K562 (cell line): ENCODE measurements at regions not wholly inside any gene's neighbourhood (a gene's known extent, or its start where the extent isn't known, plus 50 kb on each side); places are given as distances from the start of the nearest gene placed in this dataset.

Experiments used
- ATAC-seq: fragments of 200-7000 bp; cut with Tn5 transposase; 3 replicates; pipeline ENCODE4 v1.9.1; 2020; ENCODE audit warnings: moderate library complexity
- BruUV-seq: library from RNA; stranded (reverse); fragments of 400-500 nt; replicated peaks from 2 replicates; lab custom pipeline; 2021; lab: Mats Ljungman, UMichigan
- CTCF ChIA-PET: fragments of 300-600 bp; formaldehyde crosslinking; extraction: SDS; loops from one replicate; lab custom pipeline; 2021; ENCODE audit warnings: low intra/inter-chr PET ratio; lab: Yijun Ruan, JAX
- POLR2A ChIA-PET: fragments of 300-600, 350-650 bp; sonication (Branson Sonifier 250); formaldehyde crosslinking; extraction: SDS; loops from one replicate; lab custom pipeline; 2021; ENCODE audit warnings: antibody characterized with exemption, inconsistent platforms; lab: Yijun Ruan, JAX
- DNase-seq, 4 experiments: peaks; one replicate each; pipeline versions ENCODE4 v3.0.0 to v3.0.0-alpha.2; 2011 to 2018; ENCODE audit warnings: low spot score in 3 of 4, mixed read lengths in 3 of 4; ENCODE audit errors: extremely low read depth in 1 of 4
- FAIRE-seq: peaks from 2 replicates; lab custom pipeline; 2011; peaks lifted over from hg19 to GRCh38; lab: Jason Lieb, UNC
- H2AFZ ChIP-seq: 2 replicates; pipeline ENCODE4 v1.6.0; 2011; ENCODE audit warnings: low read depth, low read length, control low read depth, inconsistent platforms
- H3K27ac ChIP-seq: fragments of 200-600 bp; 3 replicates; pipeline ENCODE4 v1.8.0; 2011; ENCODE audit warnings: low read depth, mild to moderate bottlenecking, control low read depth, inconsistent platforms, low read length, moderate library complexity, mixed read lengths; ENCODE audit errors: extremely low read depth
- H3K27me3 ChIP-seq, 2 experiments: fragments of 300-600 bp in 1 of 2; 2 replicates in 1 of 2; 3 replicates in 1 of 2; pipeline versions ENCODE4 v1.6.0 to v1.8.0; 2011; ENCODE audit warnings: inconsistent platforms in 2 of 2, low read length in 2 of 2, mild to moderate bottlenecking in 1 of 2, mixed read lengths in 1 of 2, moderate library complexity in 1 of 2; ENCODE audit not compliant: control insufficient read depth in 2 of 2, insufficient read depth in 2 of 2
- H3K36me3 ChIP-seq: fragments of 300-600 bp; 3 replicates; pipeline ENCODE4 v1.8.0; 2011; ENCODE audit warnings: mild to moderate bottlenecking, low read length, inconsistent platforms; ENCODE audit not compliant: control insufficient read depth, insufficient read depth
- H3K4me1 ChIP-seq, 2 experiments: fragments of 200-600 bp in 1 of 2; replicated peaks in 1 of 2; 2 replicates in 1 of 2; 3 replicates in 1 of 2; pipeline versions ENCODE4 v1.5.1 to v1.8.0; 2011; ENCODE audit warnings: inconsistent platforms in 2 of 2, low read length in 2 of 2, mild to moderate bottlenecking in 1 of 2, mixed read lengths in 1 of 2, moderate library complexity in 1 of 2; ENCODE audit not compliant: control insufficient read depth in 2 of 2, insufficient read depth in 2 of 2
- H3K4me2 ChIP-seq: 2 replicates; pipeline ENCODE4 v1.6.1; 2011; ENCODE audit warnings: low read length, control low read depth, inconsistent platforms, mixed read lengths; ENCODE audit not compliant: insufficient read depth
- H3K4me3 ChIP-seq: fragments of 200-600 bp; sonication (generic), shearing (Covaris generic); 2 replicates; pipeline ENCODE4 v1.5.1; 2016; ENCODE audit warnings: control low read depth, inconsistent platforms
- H3K79me2 ChIP-seq: fragments of 200-600 bp; 3 replicates; pipeline ENCODE4 v1.8.0; 2011; ENCODE audit warnings: low read length, inconsistent platforms; ENCODE audit not compliant: control insufficient read depth, insufficient read depth
- H3K9ac ChIP-seq, 2 experiments: 2 replicates each; pipeline versions ENCODE4 v1.6.0 to v1.6.1; 2011; ENCODE audit warnings: low read depth in 2 of 2, low read length in 2 of 2, control low read depth in 1 of 2, inconsistent platforms in 1 of 2, mild to moderate bottlenecking in 1 of 2, mixed read lengths in 1 of 2; ENCODE audit not compliant: insufficient read depth in 1 of 2
- H3K9me1 ChIP-seq: one replicate; pipeline ENCODE4 v1.6.0; 2011; ENCODE audit warnings: inconsistent platforms, mild to moderate bottlenecking, low read length, moderate library complexity; ENCODE audit not compliant: control insufficient read depth, insufficient read depth
- H3K9me3 ChIP-seq: replicated peaks from 2 replicates; pipeline ENCODE4 v1.5.1; 2011; ENCODE audit warnings: low read depth, low read length, inconsistent platforms; ENCODE audit not compliant: control insufficient read depth, insufficient read depth
- H4K20me1 ChIP-seq: replicated peaks from 2 replicates; pipeline ENCODE4 v1.6.1; 2011; ENCODE audit warnings: low read length, inconsistent platforms, mixed read lengths; ENCODE audit not compliant: control insufficient read depth, insufficient read depth
- CBFB ChIP-seq: sonication (generic); formaldehyde crosslinking; IDR thresholded peaks from 2 replicates; pipeline ENCODE4 v1.4.0; 2020; ENCODE audit warnings: mild to moderate bottlenecking, missing genetic modification reagents
- EP400 ChIP-seq: fragments of 450-650 bp; IDR thresholded peaks from 2 replicates; pipeline ENCODE4 v1.6.1; 2017; ENCODE audit warnings: antibody characterized with exemption, mild to moderate bottlenecking, moderate library complexity
- KHSRP ChIP-seq: fragments of 450-650 bp; IDR thresholded peaks from 2 replicates; pipeline ENCODE4 v1.6.1; 2017
- MEIS2 ChIP-seq: fragments of 450-650 bp; IDR thresholded peaks from 2 replicates; pipeline ENCODE4 v1.6.1; 2014; ENCODE audit warnings: mild to moderate bottlenecking; ENCODE audit not compliant: partially characterized antibody
- NCOA4 ChIP-seq: fragments of 450-650 bp; IDR thresholded peaks from 2 replicates; pipeline ENCODE4 v1.6.1; 2018; ENCODE audit warnings: mild to moderate bottlenecking; ENCODE audit not compliant: partially characterized antibody
- POLR3G ChIP-seq: IDR thresholded peaks from 2 replicates; pipeline ENCODE4 v1.6.1; 2011; ENCODE audit not compliant: insufficient read length, insufficient replicate concordance; ENCODE audit errors: extremely low read depth
- TFAP4 ChIP-seq: sonication (generic); formaldehyde crosslinking; IDR thresholded peaks from 2 replicates; pipeline ENCODE4 v1.8.0; 2022; ENCODE audit warnings: missing genetic modification reagents, mild to moderate bottlenecking, moderate library complexity, borderline replicate concordance
- ZBED1 ChIP-seq: IDR thresholded peaks from 2 replicates; pipeline ENCODE4 v1.6.1; 2014
- ZFP30 ChIP-seq: fragments of 250-450 bp; sonication (Bioruptor Pico); IDR thresholded peaks from 2 replicates; pipeline ENCODE4 v1.8.0; 2022; ENCODE audit warnings: moderate library complexity, mild to moderate bottlenecking, inconsistent platforms, borderline replicate concordance
- ZFP91 ChIP-seq: sonication (generic); formaldehyde crosslinking; IDR thresholded peaks from 2 replicates; pipeline ENCODE4 v1.8.0; 2022; ENCODE audit warnings: mild to moderate bottlenecking, missing genetic modification reagents
- ZNF121 ChIP-seq: sonication (generic); formaldehyde crosslinking; conservative IDR thresholded peaks from 2 replicates; pipeline ENCODE4 v1.8.0; 2022; ENCODE audit warnings: missing genetic modification reagents
- ZNF197 ChIP-seq: fragments of 200-800 bp; sonication (Bioruptor generic); IDR thresholded peaks from 2 replicates; pipeline ENCODE4 v1.6.1; 2016; ENCODE audit warnings: low read depth, missing genetic modification characterization, missing compliant biosample characterization
- ZNF764 ChIP-seq: fragments of 250-450 bp; sonication (Bioruptor Pico); IDR thresholded peaks from 2 replicates; pipeline ENCODE4 v1.4.0; 2020; ENCODE audit warnings: low read depth, mild to moderate bottlenecking, moderate library complexity
- WGBS: fragments of 100-300 bp; shearing (Covaris generic); methylation state at CpG from one replicate; pipeline ENCODE4 v1.1.6; 2016; ENCODE audit warnings: low coverage, mixed read lengths; ENCODE audit not compliant: insufficient coverage; ENCODE audit errors: missing lambda C conversion rate; 5-methylcytosine and 5-hydroxymethylcytosine counted together
- in situ Hi-C: fragments of 300-500 bp; cut with MboI; formaldehyde crosslinking; loops from 4 replicates; pipeline ENCODE4 v1.15.0; 2018; ENCODE audit warnings: inconsistent platforms, mixed read lengths
- intact Hi-C: fragments of 100-400 bp; cut with micrococcal nuclease; formaldehyde crosslinking; loops from 2 replicates; pipeline ENCODE4 v1.14.2; 2022

- Histone ChIP-seq H3K4me2 (no peak overlapping the region), H3K9ac (no peak overlapping the region), H3K79me2 (no peaks in the 10 kb centered on the region), H3K27ac (no peak overlapping the region), H4K20me1 (no peaks in the 10 kb centered on the region), H3K27me3 (peaks cover 2 to 4% of the 10 kb centered on the region in 2 experiments; a peak in 1 of 5 replicates), H3K4me1 (no peaks in the 10 kb centered on the region), H3K4me3 (no peak overlapping the region), H3K9me3 (no peaks in the 10 kb centered on the region), H2AFZ (no peak overlapping the region), H3K36me3 (no peaks in the 10 kb centered on the region), H3K9me1 (no peaks in the 10 kb centered on the region)
- FAIRE-seq, result no peak
- ChIA-PET POLR2A (interaction anchor here (1.4 kb wide), 1 partner anchor 15 kb away, joined by 3 read pairs; no protein-coding TSS in a partner anchor), CTCF (no interaction called here)
- in situ Hi-C loops, result no loop called here
- ATAC-seq, result no peak
- DNase-seq, result no peak
- TF ChIP-seq TFAP4 (CRISPR knock-in tag), result no peak
- WGBS, result 0% methylated on average over 3 of the region's 3 CpGs
- BruUV-seq, result no TSS peak
- intact Hi-C loops, result loop anchor here (5.0 to 10.0 kb wide), 4 partner anchors 249 to 822 kb away; no protein-coding TSS in a partner anchor
Measured at GRCh38 chr6:105482921-105483320, 80.0 kb upstream of the PREP start.

- Histone ChIP-seq H3K27me3 (peaks cover 2 to 4% of the 10 kb centered on the region in 2 experiments; a peak in 1 of 5 replicates), H3K4me2 (no peak overlapping the region), H4K20me1 (no peaks in the 10 kb centered on the region), H3K9ac (no peak overlapping the region), H3K27ac (no peak overlapping the region), H3K4me3 (no peak overlapping the region), H3K9me3 (no peaks in the 10 kb centered on the region), H3K36me3 (no peaks in the 10 kb centered on the region), H3K4me1 (no peaks in the 10 kb centered on the region), H2AFZ (no peak overlapping the region), H3K9me1 (no peaks in the 10 kb centered on the region), H3K79me2 (no peaks in the 10 kb centered on the region)
- DNase-seq (peak in 1 of 4 experiments; percentile 19), FAIRE-seq (no peak), ATAC-seq (no peak)
- 0% methylated on average over 2 of the region's 2 CpGs for WGBS
- intact Hi-C loops, result loop anchor here (5.0 to 10.0 kb wide), 4 partner anchors 250 to 822 kb away; no protein-coding TSS in a partner anchor
- in situ Hi-C loops, result no loop called here
- ChIA-PET CTCF (no interaction called here), POLR2A (no interaction called here)
- BruUV-seq, result no TSS peak
- TF ChIP-seq NCOA4 (no peak), ZFP30 (CRISPR knock-in tag) (no peak), ZNF197 (CRISPR knock-in tag) (no peak), POLR3G (no peak), MEIS2 (peak; percentile 85), CBFB (CRISPR knock-in tag) (no peak), ZBED1 (no peak), KHSRP (no peak), ZNF121 (no peak), ZNF764 (CRISPR knock-in tag) (no peak), ZFP91 (CRISPR knock-in tag) (no peak), EP400 (no peak)
Measured at GRCh38 chr6:105482227-105482844, 79.5 kb upstream of the PREP start.
